Astrocyte of the cerebellum (primary cell): ENCODE measurements at regions not wholly inside any gene's neighbourhood (a gene's known extent, or its start where the extent isn't known, plus 50 kb on each side); places are given as distances from the start of the nearest gene placed in this dataset.
A peak's percentile ranks its signal among the peaks of the same experiment; 100 is the strongest.

Source experiments
- DNase-seq: peaks from one replicate; pipeline ENCODE4 v3.0.0-alpha.2; 2011; ENCODE audit warnings: low read depth
- H3K4me3 ChIP-seq: 2 replicates; pipeline ENCODE4 v1.5.1; 2011; ENCODE audit warnings: mild to moderate bottlenecking, low read depth, low read length, moderate library complexity
- CTCF ChIP-seq: IDR thresholded peaks from 2 replicates; pipeline ENCODE4 v1.5.1; 2012; ENCODE audit warnings: low read length, low read depth, moderate library complexity, mild to moderate bottlenecking; ENCODE audit errors: missing control alignments
- in situ Hi-C: cut with HindIII; loops from 2 replicates; pipeline ENCODE4 v1.10.0; 2017; ENCODE audit warnings: low sequenced_read_pairs

DNA sequence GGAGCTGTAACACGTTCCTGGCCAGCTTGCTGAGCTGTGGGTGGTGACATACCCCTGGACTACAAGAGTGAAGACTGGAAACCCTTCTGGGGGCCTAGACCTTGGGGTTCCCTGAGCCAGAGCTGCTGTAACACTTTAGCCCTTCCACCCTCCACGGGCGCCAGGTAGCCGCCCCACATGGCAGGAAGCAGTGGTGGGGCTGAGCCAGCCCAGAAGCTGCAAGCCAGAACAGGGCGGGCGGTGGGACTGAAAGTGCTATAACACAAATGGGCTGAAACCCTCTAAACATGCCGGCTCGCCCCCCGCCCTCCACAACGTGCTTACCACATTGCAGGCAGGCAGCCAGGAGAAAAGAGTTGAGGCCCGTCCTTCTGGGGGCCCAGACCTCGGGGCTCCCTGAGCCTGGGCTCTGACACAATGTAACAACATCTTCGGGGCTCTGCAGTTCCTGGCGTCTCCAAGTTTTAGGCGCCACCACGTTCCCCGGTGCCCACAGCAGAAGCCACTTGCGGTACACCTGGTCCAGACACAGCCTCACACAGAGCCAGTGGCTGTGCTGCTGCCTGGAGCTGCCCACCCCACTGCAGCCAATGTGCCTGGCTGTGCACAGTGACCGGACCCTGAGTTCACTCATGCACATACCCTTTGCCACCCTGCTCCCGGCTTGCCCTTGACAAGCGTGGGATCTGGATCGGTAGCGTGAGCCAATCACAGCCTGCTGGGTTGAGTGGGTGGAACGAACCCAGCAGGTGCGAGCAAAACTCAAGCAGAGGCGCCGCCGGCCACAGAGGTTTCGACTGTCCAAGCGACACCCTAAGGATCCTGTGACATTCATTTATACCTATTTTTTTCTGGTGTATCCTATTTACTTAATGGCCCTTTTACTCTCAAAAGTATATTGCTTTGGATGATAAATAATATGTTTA is 127.4 kb upstream of the FHL2 start:
- no peak for DNase-seq

DNA sequence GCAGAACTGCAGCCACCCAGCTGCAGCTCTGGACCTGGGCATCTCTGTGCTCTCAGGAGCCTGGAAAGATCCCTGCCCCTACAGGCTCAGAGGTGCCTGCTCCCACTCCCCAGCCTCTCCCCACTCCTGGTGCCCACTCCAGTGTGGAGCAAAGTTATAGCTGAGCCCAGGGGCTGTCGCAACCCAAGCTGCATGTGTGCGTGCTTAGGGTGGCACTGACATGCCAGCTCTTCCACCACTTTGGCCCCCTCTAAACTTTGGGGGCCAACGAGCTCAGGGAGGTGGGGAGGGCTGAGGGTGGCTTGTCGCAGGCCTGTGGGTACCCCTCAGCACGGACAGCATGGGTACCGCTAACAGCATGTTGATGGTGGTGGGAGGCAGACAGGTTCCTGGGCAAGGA is 126.3 kb upstream of the FHL2 start:
- in situ Hi-C loops, result no loop called here
- H3K4me3 ChIP-seq, result no peak overlapping the region
- DNase-seq, result no peak
- no peak for TF ChIP-seq CTCF

More for the DNA sequence above, 127.4 kb upstream of the FHL2 start:
- in situ Hi-C loops, result no loop called here
- H3K4me3 ChIP-seq, result no peak overlapping the region
- TF ChIP-seq CTCF, result no peak

DNA sequence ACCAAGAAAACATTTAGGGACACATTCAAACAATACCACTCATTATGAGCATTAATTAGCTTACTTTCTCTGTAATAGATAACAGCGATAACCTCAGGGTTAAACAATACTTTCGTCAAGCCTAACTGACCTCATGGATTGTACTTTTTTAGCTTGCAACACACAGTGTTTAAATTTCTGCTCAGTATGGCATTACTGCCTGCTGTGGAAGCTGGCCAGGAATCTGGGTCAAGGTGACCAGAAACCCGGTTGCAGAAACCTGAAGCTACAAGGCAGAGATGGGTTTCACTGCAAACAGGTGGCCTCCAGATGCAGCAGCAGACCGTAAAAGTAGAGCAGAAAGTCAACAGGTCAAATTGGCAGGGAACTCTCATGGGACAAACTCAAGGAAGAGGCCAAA is 123.8 kb upstream of the FHL2 start:
- in situ Hi-C loops, result loop anchor here (5.0 kb wide), 1 partner anchor 160 kb away; no protein-coding TSS in a partner anchor
- TF ChIP-seq CTCF, result no peak
- H3K4me3 ChIP-seq, result no peak overlapping the region
- no peak for DNase-seq

- no peak for DNase-seq
- in situ Hi-C loops, result loop anchor here (5.0 kb wide), 1 partner anchor 159 kb away; no protein-coding TSS in a partner anchor
- no peak overlapping the region for H3K4me3 ChIP-seq
- no peak for TF ChIP-seq CTCF
These were observed 122.8 kb upstream of the FHL2 start for GRCh38 chr2:105521616-105522015.

- TF ChIP-seq CTCF, result no peak
- DNase-seq, result peak; percentile 12
- no peak overlapping the region for H3K4me3 ChIP-seq
- in situ Hi-C loops, result loop anchor here (5.0 kb wide), 1 partner anchor 159 kb away; no protein-coding TSS in a partner anchor
These were observed 122.3 kb upstream of the FHL2 start for GRCh38 chr2:105521176-105521575.

DNA sequence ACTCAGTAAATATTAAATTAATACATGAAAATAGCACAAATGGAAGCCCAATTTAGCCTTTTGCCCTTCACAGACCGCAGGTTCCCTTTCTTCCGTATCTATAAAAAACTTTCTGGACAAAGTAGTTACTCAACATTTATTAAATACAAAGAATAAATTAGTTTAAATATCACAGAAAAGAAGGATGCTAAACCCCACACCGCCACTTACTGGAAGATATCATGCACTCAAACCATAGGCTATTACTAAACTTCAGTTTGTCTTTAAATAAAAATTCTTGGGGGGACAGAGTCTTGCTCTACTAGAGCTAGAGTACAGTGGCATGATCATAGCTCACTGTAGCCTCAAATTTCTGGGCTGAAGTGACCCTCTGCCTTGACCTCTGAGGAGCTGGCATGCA is 120.7 kb upstream of the FHL2 start:
- no peak for TF ChIP-seq CTCF
- H3K4me3 ChIP-seq, result no peak overlapping the region
- in situ Hi-C loops, result no loop called here
- no peak for DNase-seq
